ENCODE measurements at regions not wholly inside any gene's neighbourhood (a gene's known extent, or its start where the extent isn't known, plus 50 kb on each side); places are given as distances from the start of the nearest gene placed in this dataset.

DNA sequence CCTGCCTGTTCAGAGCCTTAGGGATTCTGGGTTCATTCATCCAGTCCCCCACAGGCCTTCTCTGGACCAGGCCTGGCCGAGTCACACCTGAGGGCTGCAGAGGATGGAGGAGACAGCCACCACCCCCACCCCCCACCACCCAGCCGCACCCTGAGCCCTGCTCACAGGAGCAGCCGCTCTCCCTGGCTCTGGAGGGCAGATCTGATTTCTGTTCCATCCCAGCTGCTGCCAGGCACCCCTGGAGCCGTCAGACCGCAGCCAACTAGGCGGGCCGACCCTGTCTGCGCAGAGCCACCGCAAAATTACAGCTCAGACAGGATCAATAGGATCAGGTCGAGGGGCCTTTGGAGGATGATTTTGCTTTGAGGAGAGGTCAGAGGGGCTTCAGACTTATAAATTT is 154.6 kb upstream of the MYL2 start:
- TF ChIP-seq ZFX (IDR thresholded peaks at IDR 0.05), result no peak
- TF ChIP-seq, protein P1, sequence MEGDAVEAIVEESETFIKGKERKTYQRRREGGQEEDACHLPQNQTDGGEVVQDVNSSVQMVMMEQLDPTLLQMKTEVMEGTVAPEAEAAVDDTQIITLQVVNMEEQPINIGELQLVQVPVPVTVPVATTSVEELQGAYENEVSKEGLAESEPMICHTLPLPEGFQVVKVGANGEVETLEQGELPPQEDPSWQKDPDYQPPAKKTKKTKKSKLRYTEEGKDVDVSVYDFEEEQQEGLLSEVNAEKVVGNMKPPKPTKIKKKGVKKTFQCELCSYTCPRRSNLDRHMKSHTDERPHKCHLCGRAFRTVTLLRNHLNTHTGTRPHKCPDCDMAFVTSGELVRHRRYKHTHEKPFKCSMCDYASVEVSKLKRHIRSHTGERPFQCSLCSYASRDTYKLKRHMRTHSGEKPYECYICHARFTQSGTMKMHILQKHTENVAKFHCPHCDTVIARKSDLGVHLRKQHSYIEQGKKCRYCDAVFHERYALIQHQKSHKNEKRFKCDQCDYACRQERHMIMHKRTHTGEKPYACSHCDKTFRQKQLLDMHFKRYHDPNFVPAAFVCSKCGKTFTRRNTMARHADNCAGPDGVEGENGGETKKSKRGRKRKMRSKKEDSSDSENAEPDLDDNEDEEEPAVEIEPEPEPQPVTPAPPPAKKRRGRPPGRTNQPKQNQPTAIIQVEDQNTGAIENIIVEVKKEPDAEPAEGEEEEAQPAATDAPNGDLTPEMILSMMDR (conservative IDR thresholded peaks at IDR 0.05), result no peak
- H3K27ac ChIP-seq, result peak overlapping the region; percentile 74

DNA sequence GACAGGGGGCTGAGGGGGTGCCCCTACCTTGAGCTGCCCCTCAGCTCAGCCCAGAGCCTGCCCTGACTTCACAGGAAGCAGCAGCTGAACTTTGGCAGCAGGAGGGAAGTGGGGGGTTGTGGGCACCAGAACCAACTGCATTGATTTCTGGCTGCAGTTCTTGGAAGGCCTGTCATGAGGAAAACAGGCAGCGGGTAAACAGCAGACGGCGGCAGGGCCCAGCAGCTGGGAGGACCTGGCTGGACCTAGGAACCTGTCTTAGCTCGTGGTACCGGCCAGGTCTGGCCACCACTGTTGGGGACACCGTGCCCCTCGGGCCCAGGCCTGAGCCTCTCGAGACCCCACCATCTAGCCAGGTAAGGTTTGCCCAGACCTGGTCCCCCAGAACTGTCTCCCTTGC is 154.2 kb upstream of the MYL2 start:
- no peak for TF ChIP-seq ZFX (IDR thresholded peaks at IDR 0.05)
- TF ChIP-seq, protein P1 (conservative IDR thresholded peaks at IDR 0.05), result no peak
- peak overlapping the region; percentile 74 for H3K27ac ChIP-seq

DNA sequence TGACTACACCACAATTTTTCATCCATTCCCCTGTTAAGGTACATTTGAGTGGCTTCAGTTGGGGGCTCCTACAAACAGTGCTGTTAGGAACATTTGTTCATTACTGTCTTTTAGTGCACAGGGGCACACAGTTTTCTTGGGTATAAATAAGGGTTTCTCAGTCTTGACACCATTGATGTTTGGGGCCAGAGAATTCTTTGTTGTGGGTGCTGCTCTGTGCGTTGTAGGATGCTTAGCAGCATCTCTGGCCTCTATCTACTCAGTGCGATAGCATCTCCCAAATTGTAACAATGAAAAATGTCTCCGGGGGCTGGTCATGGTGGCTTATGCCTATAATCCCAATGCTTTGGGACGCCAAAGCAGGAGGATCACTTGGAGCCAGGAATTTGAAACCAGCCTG is 153.0 kb upstream of the MYL2 start:
- TF ChIP-seq, protein P1 (conservative IDR thresholded peaks at IDR 0.05), result no peak
- no peak for TF ChIP-seq ZFX (IDR thresholded peaks at IDR 0.05)

DNA sequence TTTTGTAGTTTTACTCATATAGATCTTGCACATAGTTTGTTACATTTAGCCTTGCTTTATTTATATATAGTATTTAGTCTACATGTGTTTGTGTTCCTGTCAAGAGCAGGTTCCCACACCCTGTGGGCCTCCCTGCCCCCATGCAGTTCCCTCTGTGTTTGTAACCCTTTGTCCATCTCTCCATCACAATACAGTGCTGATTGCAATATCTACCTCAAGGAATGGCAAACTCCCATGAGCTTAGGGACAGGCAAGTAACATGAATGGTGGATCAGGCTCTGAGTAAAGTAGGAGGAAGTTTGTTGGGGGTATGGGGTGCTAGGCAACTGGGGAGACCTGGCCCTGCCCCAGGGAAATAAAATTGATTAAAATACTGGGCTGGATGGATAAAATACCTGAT is 151.9 kb upstream of the MYL2 start:
- peak overlapping the region; percentile 10; the same call in 1 of the 2 replicates for H3K27ac ChIP-seq
- no peak for TF ChIP-seq ZFX (IDR thresholded peaks at IDR 0.05)
- TF ChIP-seq, protein P1 (conservative IDR thresholded peaks at IDR 0.05), result no peak

More for the DNA sequence above, 153.0 kb upstream of the MYL2 start:
- H3K27ac ChIP-seq, result no peak overlapping the region; the same call in 1 of the 2 replicates

DNA sequence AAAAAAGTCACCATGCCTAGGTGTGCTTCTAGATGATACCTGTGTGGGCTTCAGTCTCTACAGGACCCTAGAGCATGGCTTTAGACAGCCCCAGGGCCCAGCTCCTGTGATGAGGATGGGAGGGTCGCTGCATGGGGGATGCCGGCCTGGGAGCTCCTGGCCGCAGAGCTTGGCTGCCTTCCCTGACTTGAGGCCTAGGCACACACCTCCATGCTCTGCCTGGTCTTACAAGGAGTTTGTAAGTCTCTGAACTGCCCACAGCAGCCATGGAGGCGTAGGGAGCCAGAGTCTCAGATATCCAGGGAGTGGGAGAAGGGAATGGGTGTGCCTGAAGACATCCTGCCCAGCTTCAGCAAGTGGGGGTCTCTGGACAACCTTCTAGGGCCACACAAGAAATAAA is 149.5 kb upstream of the MYL2 start:
- peak overlapping the region; percentile 86 for H3K27ac ChIP-seq
- TF ChIP-seq, protein P1 (conservative IDR thresholded peaks at IDR 0.05), result no peak
- TF ChIP-seq ZFX (IDR thresholded peaks at IDR 0.05), result no peak

DNA sequence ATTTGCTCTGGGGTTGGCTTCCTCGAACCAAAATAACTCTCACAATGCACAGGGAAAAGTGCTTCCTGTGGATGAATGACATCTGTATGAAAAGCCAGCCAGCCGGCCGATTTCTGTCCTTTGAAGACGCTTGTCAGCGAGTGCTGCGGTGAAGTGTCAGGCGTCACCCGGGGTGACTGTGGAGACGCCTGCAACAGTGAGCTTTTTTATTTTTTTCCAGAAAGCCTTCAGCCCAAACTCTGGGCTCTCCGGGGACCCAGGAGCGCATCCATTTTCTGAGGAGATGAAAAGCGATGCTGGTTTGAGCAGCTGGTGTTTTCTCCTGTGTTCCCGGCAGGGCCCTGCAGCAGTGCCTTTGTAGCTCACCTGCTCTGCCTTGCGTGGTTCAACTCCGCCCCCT is 147.9 kb upstream of the MYL2 start:
- peak overlapping the region; percentile 86 for H3K27ac ChIP-seq
- no peak for TF ChIP-seq ZFX (IDR thresholded peaks at IDR 0.05)
- TF ChIP-seq, protein P1 (conservative IDR thresholded peaks at IDR 0.05), result no peak

DNA sequence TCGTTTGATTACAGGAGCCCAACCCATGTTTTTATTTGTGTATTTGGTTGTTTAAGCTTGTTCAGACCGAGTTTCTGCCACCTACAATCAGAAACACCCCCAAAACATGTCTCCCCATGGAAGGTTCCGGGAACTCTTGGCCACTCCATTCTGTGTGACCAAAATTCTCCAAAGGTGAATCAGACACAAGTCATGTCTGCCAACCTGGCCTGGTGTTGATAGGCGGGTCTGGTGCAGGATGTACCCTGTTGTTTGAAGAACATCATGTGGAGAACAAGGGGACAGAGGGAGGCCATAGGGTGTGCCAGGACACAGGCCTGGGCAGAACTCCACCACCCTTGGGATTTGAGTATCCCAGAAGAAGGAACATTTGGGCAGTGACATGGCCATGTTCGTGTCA is 147.1 kb upstream of the MYL2 start:
- TF ChIP-seq ZFX (IDR thresholded peaks at IDR 0.05), result no peak
- TF ChIP-seq, protein P1 (conservative IDR thresholded peaks at IDR 0.05), result no peak
- H3K27ac ChIP-seq, result peak overlapping the region; percentile 86
